ENCODE measurements at regions not wholly inside any gene's neighbourhood (a gene's known extent, or its start where the extent isn't known, plus 50 kb on each side); places are given as distances from the start of the nearest gene placed in this dataset.
A peak's percentile ranks its signal among the peaks of the same experiment; 100 is the strongest.

- Histone ChIP-seq H4K12ac (ENCODE audit: low read depth, low read length) (no peak overlapping the region), H3K79me2 (ENCODE audit: control insufficient read depth, insufficient read depth, low read length, poor library complexity) (peaks cover 2% of the 10 kb centered on the region), H2BK120ac (ENCODE audit: insufficient read depth, low read length, poor library complexity) (no peak overlapping the region), H4K91ac (ENCODE audit: low read depth, low read length) (no peak overlapping the region), H2BK12ac (ENCODE audit: low read length) (no peak overlapping the region), H3K36me3 (ENCODE audit: control insufficient read depth in 1 of 2, insufficient read depth in 2 of 2, low read length in 2 of 2) (no peaks in the 10 kb centered on the region), H3K27me3 (ENCODE audit: insufficient read depth, low read length) (no peaks in the 10 kb centered on the region), H3K14ac (ENCODE audit: low read length) (no peak overlapping the region), H2AK5ac (ENCODE audit: low read length) (no peak overlapping the region), H3K23ac (ENCODE audit: low read length) (no peak overlapping the region), H3K27ac (ENCODE audit: low read depth, low read length) (no peak overlapping the region), H3K18ac (ENCODE audit: low read length) (no peak overlapping the region), H4K8ac (ENCODE audit: low read depth, low read length) (no peak overlapping the region), H3K4ac (ENCODE audit: low read depth, low read length) (no peak overlapping the region), H2AFZ (ENCODE audit: insufficient read depth, low read length, poor library complexity) (no peak overlapping the region), H3K4me1 (ENCODE audit: control insufficient read depth in 1 of 2, insufficient read depth in 2 of 2, low read length in 2 of 2) (no peaks in the 10 kb centered on the region), H2BK5ac (ENCODE audit: low read depth, low read length, poor library complexity) (no peak overlapping the region), H3K9me3 (ENCODE audit: insufficient read depth, low read depth, low read length) (no peaks in the 10 kb centered on the region), H3K79me1 (ENCODE audit: low read length) (no peaks in the 10 kb centered on the region), H3K4me3 (ENCODE audit: low read depth, low read length) (no peak overlapping the region), H3K9ac (ENCODE audit: low read length) (peak overlapping the region; percentile 18), H3K4me2 (ENCODE audit: low read length) (no peak overlapping the region)
- no CpG with 5 or more reads among the region's 7 CpGs for WGBS (ENCODE audit: extremely low coverage, insufficient coverage, insufficient read length)
- DNase-seq, result no peak
Observed at GRCh38 chr11:42669248-42669976, 642.4 kb upstream of the API5 start.

- Histone ChIP-seq H2BK12ac (ENCODE audit: low read length) (no peak overlapping the region), H4K91ac (ENCODE audit: low read depth, low read length) (no peak overlapping the region), H3K79me1 (ENCODE audit: low read length) (no peaks in the 10 kb centered on the region), H3K4me1 (ENCODE audit: control insufficient read depth in 1 of 2, insufficient read depth in 2 of 2, low read length in 2 of 2) (no peaks in the 10 kb centered on the region), H3K9ac (ENCODE audit: low read length) (no peak overlapping the region), H2AFZ (ENCODE audit: insufficient read depth, low read length, poor library complexity) (no peak overlapping the region), H2AK5ac (ENCODE audit: low read length) (no peak overlapping the region), H3K4me2 (ENCODE audit: low read length) (no peak overlapping the region), H2BK120ac (ENCODE audit: insufficient read depth, low read length, poor library complexity) (no peak overlapping the region), H3K27me3 (ENCODE audit: insufficient read depth, low read length) (no peaks in the 10 kb centered on the region), H3K4ac (ENCODE audit: low read depth, low read length) (no peak overlapping the region), H4K8ac (ENCODE audit: low read depth, low read length) (no peak overlapping the region), H3K79me2 (ENCODE audit: control insufficient read depth, insufficient read depth, low read length, poor library complexity) (no peaks in the 10 kb centered on the region), H3K23ac (ENCODE audit: low read length) (no peak overlapping the region), H4K12ac (ENCODE audit: low read depth, low read length) (no peak overlapping the region), H3K9me3 (ENCODE audit: insufficient read depth, low read depth, low read length) (no peaks in the 10 kb centered on the region), H3K14ac (ENCODE audit: low read length) (no peak overlapping the region), H3K36me3 (ENCODE audit: control insufficient read depth in 1 of 2, insufficient read depth in 2 of 2, low read length in 2 of 2) (no peaks in the 10 kb centered on the region), H3K4me3 (ENCODE audit: low read depth, low read length) (no peak overlapping the region), H2BK5ac (ENCODE audit: low read depth, low read length, poor library complexity) (no peak overlapping the region), H3K27ac (ENCODE audit: low read depth, low read length) (no peak overlapping the region), H3K18ac (ENCODE audit: low read length) (no peak overlapping the region)
- no CpG with 5 or more reads among the region's 2 CpGs for WGBS (ENCODE audit: extremely low coverage, insufficient coverage, insufficient read length)
- no peak for DNase-seq
Observed at GRCh38 chr11:42674436-42674835, 637.4 kb upstream of the API5 start.

GRCh38 chr11:42707541-42707940, 604.3 kb upstream of the API5 start:
- H3K23ac ChIP-seq (ENCODE audit: low read length), result no peak overlapping the region
- no peaks in the 10 kb centered on the region for H3K79me1 ChIP-seq (ENCODE audit: low read length)
- no CpG with 5 or more reads among the region's 2 CpGs for WGBS (ENCODE audit: extremely low coverage, insufficient coverage, insufficient read length)

GRCh38 chr11:42709216-42709615, 602.6 kb upstream of the API5 start:
- WGBS (ENCODE audit: extremely low coverage, insufficient coverage, insufficient read length), result no CpG with 5 or more reads among the region's 1 CpG
- no peak overlapping the region for H3K9ac ChIP-seq (ENCODE audit: low read length)
- H2AFZ ChIP-seq (ENCODE audit: insufficient read depth, low read length, poor library complexity), result no peak overlapping the region
- H3K79me2 ChIP-seq (ENCODE audit: control insufficient read depth, insufficient read depth, low read length, poor library complexity), result no peaks in the 10 kb centered on the region
- no peaks in the 10 kb centered on the region for H3K36me3 ChIP-seq (ENCODE audit: control insufficient read depth in 1 of 2, insufficient read depth in 2 of 2, low read length in 2 of 2)
- no peaks in the 10 kb centered on the region for H3K79me1 ChIP-seq (ENCODE audit: low read length)
- H2BK12ac ChIP-seq (ENCODE audit: low read length), result no peak overlapping the region
- H3K4me1 ChIP-seq (ENCODE audit: control insufficient read depth in 1 of 2, insufficient read depth in 2 of 2, low read length in 2 of 2), result no peaks in the 10 kb centered on the region
- no peak overlapping the region for H3K4me3 ChIP-seq (ENCODE audit: low read depth, low read length)
- DNase-seq, result no peak
- H4K12ac ChIP-seq (ENCODE audit: low read depth, low read length), result no peak overlapping the region
- no peak overlapping the region for H4K8ac ChIP-seq (ENCODE audit: low read depth, low read length)
- no peak overlapping the region for H3K27ac ChIP-seq (ENCODE audit: low read depth, low read length)
- H2BK5ac ChIP-seq (ENCODE audit: low read depth, low read length, poor library complexity), result no peak overlapping the region
- no peak overlapping the region for H3K14ac ChIP-seq (ENCODE audit: low read length)
- no peak overlapping the region for H3K4ac ChIP-seq (ENCODE audit: low read depth, low read length)
- no peak overlapping the region for H3K4me2 ChIP-seq (ENCODE audit: low read length)
- no peak overlapping the region for H2AK5ac ChIP-seq (ENCODE audit: low read length)
- no peaks in the 10 kb centered on the region for H3K9me3 ChIP-seq (ENCODE audit: insufficient read depth, low read depth, low read length)
- H3K27me3 ChIP-seq (ENCODE audit: insufficient read depth, low read length), result no peaks in the 10 kb centered on the region
- no peak overlapping the region for H2BK120ac ChIP-seq (ENCODE audit: insufficient read depth, low read length, poor library complexity)
- no peak overlapping the region for H3K23ac ChIP-seq (ENCODE audit: low read length)
- no peak overlapping the region for H4K91ac ChIP-seq (ENCODE audit: low read depth, low read length)
- no peak overlapping the region for H3K18ac ChIP-seq (ENCODE audit: low read length)

More at GRCh38 chr11:42707541-42707940, 604.3 kb upstream of the API5 start:
- no peak overlapping the region for H3K9ac ChIP-seq (ENCODE audit: low read length)
- no peak overlapping the region for H3K27ac ChIP-seq (ENCODE audit: low read depth, low read length)
- no peak overlapping the region for H3K4ac ChIP-seq (ENCODE audit: low read depth, low read length)
- DNase-seq, result no peak
- no peak overlapping the region for H3K4me2 ChIP-seq (ENCODE audit: low read length)
- no peak overlapping the region for H3K4me3 ChIP-seq (ENCODE audit: low read depth, low read length)
- no peak overlapping the region for H2BK12ac ChIP-seq (ENCODE audit: low read length)
- no peak overlapping the region for H2AK5ac ChIP-seq (ENCODE audit: low read length)
- H3K27me3 ChIP-seq (ENCODE audit: insufficient read depth, low read length), result no peaks in the 10 kb centered on the region
- no peak overlapping the region for H2AFZ ChIP-seq (ENCODE audit: insufficient read depth, low read length, poor library complexity)
- no peaks in the 10 kb centered on the region for H3K9me3 ChIP-seq (ENCODE audit: insufficient read depth, low read depth, low read length)
- no peak overlapping the region for H4K8ac ChIP-seq (ENCODE audit: low read depth, low read length)
- H4K12ac ChIP-seq (ENCODE audit: low read depth, low read length), result no peak overlapping the region
- H3K36me3 ChIP-seq (ENCODE audit: control insufficient read depth in 1 of 2, insufficient read depth in 2 of 2, low read length in 2 of 2), result no peaks in the 10 kb centered on the region
- H3K4me1 ChIP-seq (ENCODE audit: control insufficient read depth in 1 of 2, insufficient read depth in 2 of 2, low read length in 2 of 2), result no peaks in the 10 kb centered on the region
- H2BK5ac ChIP-seq (ENCODE audit: low read depth, low read length, poor library complexity), result no peak overlapping the region
- no peak overlapping the region for H4K91ac ChIP-seq (ENCODE audit: low read depth, low read length)
- H3K79me2 ChIP-seq (ENCODE audit: control insufficient read depth, insufficient read depth, low read length, poor library complexity), result no peaks in the 10 kb centered on the region
- H2BK120ac ChIP-seq (ENCODE audit: insufficient read depth, low read length, poor library complexity), result no peak overlapping the region
- no peak overlapping the region for H3K14ac ChIP-seq (ENCODE audit: low read length)
- H3K18ac ChIP-seq (ENCODE audit: low read length), result no peak overlapping the region
